HuH-7 (cell line): ENCODE measurements at regions not wholly inside any gene's neighbourhood (a gene's known extent, or its start where the extent isn't known, plus 50 kb on each side); places are given as distances from the start of the nearest gene placed in this dataset.

Experiments used
- DNase-seq: peaks from one replicate; pipeline ENCODE4 v3.0.0; 2011; ENCODE audit warnings: low spot score

GRCh38 chr10:85225311-85225710 lies 896.9 kb downstream of the CCSER2 start:
- no peak for DNase-seq

- no peak for DNase-seq
These were observed 898.2 kb downstream of the CCSER2 start for GRCh38 chr10:85226596-85226995.

GRCh38 chr10:85228726-85229125 lies 900.3 kb downstream of the CCSER2 start:
- DNase-seq: no peak

GRCh38 chr10:85231534-85232270 lies 903.3 kb downstream of the CCSER2 start:
- DNase-seq: no peak

- DNase-seq: no peak
These were observed 906.9 kb downstream of the CCSER2 start for GRCh38 chr10:85235258-85235657.

- no peak for DNase-seq
These were observed 910.3 kb downstream of the CCSER2 start for GRCh38 chr10:85238676-85239075.

GRCh38 chr10:85250304-85250703 lies 921.9 kb downstream of the CCSER2 start:
- no peak for DNase-seq

- DNase-seq: no peak
These were observed 928.1 kb downstream of the CCSER2 start for GRCh38 chr10:85256481-85256880.

- no peak for DNase-seq
These were observed 931.5 kb downstream of the CCSER2 start for GRCh38 chr10:85259908-85260307.

- DNase-seq: no peak
These were observed 934.6 kb downstream of the CCSER2 start for GRCh38 chr10:85262992-85263391.

- no peak for DNase-seq
These were observed 936.7 kb downstream of the CCSER2 start for GRCh38 chr10:85265121-85265520.

- no peak for DNase-seq
These were observed 938.4 kb downstream of the CCSER2 start for GRCh38 chr10:85266808-85267207.

GRCh38 chr10:85280014-85280413 lies 951.6 kb downstream of the CCSER2 start:
- no peak for DNase-seq

- DNase-seq: peak; percentile 1
These were observed 956.7 kb downstream of the CCSER2 start for GRCh38 chr10:85284778-85285770.

GRCh38 chr10:85293483-85293882 lies 965.1 kb downstream of the CCSER2 start:
- no peak for DNase-seq

- no peak for DNase-seq
These were observed 983.4 kb downstream of the CCSER2 start for GRCh38 chr10:85311613-85312337.

- DNase-seq: no peak
These were observed 987.3 kb downstream of the CCSER2 start for GRCh38 chr10:85315657-85316056.

GRCh38 chr10:85316276-85316675 lies 987.9 kb downstream of the CCSER2 start:
- DNase-seq: no peak

GRCh38 chr10:85317827-85318226 lies 989.4 kb downstream of the CCSER2 start:
- DNase-seq: peak; percentile 1

- DNase-seq: no peak
These were observed 990.7 kb downstream of the CCSER2 start for GRCh38 chr10:85318809-85319807.

GRCh38 chr10:85319826-85320225 lies 991.4 kb downstream of the CCSER2 start:
- no peak for DNase-seq
